HG03378 (cell line): ENCODE measurements at regions not wholly inside any gene's neighbourhood (a gene's known extent, or its start where the extent isn't known, plus 50 kb on each side); places are given as distances from the start of the nearest gene placed in this dataset.
"Not testable (repeated sequence)": the region's sequence is repeated elsewhere in the genome, so short reads cannot be mapped to it uniquely, and the experiment has no call there.

Source experiments
- ATAC-seq: cut with Tn5 transposase; IDR thresholded peaks from one replicate; pipeline ENCODE4 v1.9.1; 2021; ENCODE audit warnings: mild to moderate bottlenecking, moderate library complexity; ENCODE audit not compliant: unreplicated experiment

GRCh38 chrX:155819966-155820491 lies 61.1 kb upstream of the VAMP7 start:
- ATAC-seq: peak; percentile 72

GRCh38 chrX:155819525-155819924 lies 61.6 kb upstream of the VAMP7 start:
- ATAC-seq: no peak

- ATAC-seq: not testable (repeated sequence)
These were observed 66.8 kb upstream of the VAMP7 start for GRCh38 chrX:155814391-155814790.

GRCh38 chrX:155779831-155780230 lies 101.3 kb upstream of the VAMP7 start:
- ATAC-seq: no peak

GRCh38 chrX:155778844-155779553 lies 102.1 kb upstream of the VAMP7 start:
- no peak for ATAC-seq

- no peak for ATAC-seq
These were observed 106.8 kb upstream of the VAMP7 start for GRCh38 chrX:155774387-155774786.

- no peak for ATAC-seq
These were observed 113.0 kb upstream of the VAMP7 start for GRCh38 chrX:155767876-155768769.

GRCh38 chrX:155767051-155767875 lies 113.9 kb upstream of the VAMP7 start:
- no peak for ATAC-seq

- no peak for ATAC-seq
These were observed 114.8 kb upstream of the VAMP7 start for GRCh38 chrX:155766321-155766720.

GRCh38 chrX:155761185-155761584 lies 120.0 kb upstream of the VAMP7 start:
- no peak for ATAC-seq

GRCh38 chrX:155757046-155757759 lies 123.9 kb upstream of the VAMP7 start:
- ATAC-seq: no peak

- no peak for ATAC-seq
These were observed 125.3 kb upstream of the VAMP7 start for GRCh38 chrX:155755706-155756337.

- no peak for ATAC-seq
These were observed 130.0 kb upstream of the VAMP7 start for GRCh38 chrX:155751131-155751530.

- ATAC-seq: no peak
These were observed 133.6 kb upstream of the VAMP7 start for GRCh38 chrX:155747520-155747919.

- ATAC-seq: no peak
These were observed 133.0 kb upstream of the TMLHE start for GRCh38 chrX:155745792-155746191.

- no peak for ATAC-seq
These were observed 131.8 kb upstream of the TMLHE start for GRCh38 chrX:155744534-155744933.

GRCh38 chrX:155728335-155728734 lies 115.6 kb upstream of the TMLHE start:
- ATAC-seq: not testable (repeated sequence)

- ATAC-seq: no peak
These were observed 106.3 kb upstream of the TMLHE start for GRCh38 chrX:155718972-155719586.

- no peak for ATAC-seq
These were observed 102.4 kb upstream of the TMLHE start for GRCh38 chrX:155715141-155715540.
